KMS-11 (cell line): ENCODE measurements at regions not wholly inside any gene's neighbourhood (a gene's known extent, or its start where the extent isn't known, plus 50 kb on each side); places are given as distances from the start of the nearest gene placed in this dataset.
"Not testable (repeated sequence)": the region's sequence is repeated elsewhere in the genome, so short reads cannot be mapped to it uniquely, and the experiment has no call there.

Experiments used
- H2AFZ ChIP-seq: fragments of 200-600 bp; sonication (generic); 2 replicates; pipeline ENCODE4 v1.6.1; 2016; ENCODE audit warnings: antibody characterized with exemption, mixed run types, low read depth
- H3K27ac ChIP-seq: fragments of 200-600 bp; sonication (generic); 2 replicates; pipeline ENCODE4 v1.6.1; 2016; ENCODE audit warnings: mild to moderate bottlenecking, mixed run types
- H3K27me3 ChIP-seq: fragments of 200-600 bp; sonication (generic); 2 replicates; pipeline ENCODE4 v1.6.1; 2017; ENCODE audit warnings: mild to moderate bottlenecking, low read depth, mixed run types, moderate library complexity; ENCODE audit not compliant: insufficient read depth
- H3K36me3 ChIP-seq: fragments of 200-600 bp; sonication (generic); 2 replicates; pipeline ENCODE4 v1.6.1; 2017; ENCODE audit warnings: mild to moderate bottlenecking, mixed run types; ENCODE audit not compliant: insufficient read depth
- H3K4me1 ChIP-seq: fragments of 200-600 bp; sonication (generic); 2 replicates; pipeline ENCODE4 v1.6.1; 2016; ENCODE audit warnings: mild to moderate bottlenecking, low read depth, mixed run types; ENCODE audit not compliant: poor library complexity, severe bottlenecking
- H3K4me2 ChIP-seq: fragments of 200-600 bp; sonication (generic); 2 replicates; pipeline ENCODE4 v1.7.0; 2016; ENCODE audit warnings: mild to moderate bottlenecking, mixed run types
- H3K4me3 ChIP-seq: fragments of 200-600 bp; sonication (generic); IDR thresholded peaks from 2 replicates; pipeline ENCODE4 v1.6.1; 2017; ENCODE audit warnings: low read depth, low read length, mixed read lengths; ENCODE audit not compliant: insufficient read depth
- H3K79me2 ChIP-seq: fragments of 200-600 bp; sonication (generic); 2 replicates; pipeline ENCODE4 v1.6.1; 2016; ENCODE audit warnings: low read depth, mixed run types; ENCODE audit not compliant: insufficient read depth
- H3K9ac ChIP-seq: fragments of 200-600 bp; sonication (generic); 2 replicates; pipeline ENCODE4 v1.6.1; 2016; ENCODE audit warnings: mild to moderate bottlenecking, mixed run types
- H4K20me1 ChIP-seq: fragments of 200-600 bp; sonication (generic); 2 replicates; pipeline ENCODE4 v1.6.1; 2016; ENCODE audit warnings: mild to moderate bottlenecking, mixed run types; ENCODE audit not compliant: insufficient read depth
- CTCF ChIP-seq: fragments of 200-600 bp; sonication (generic); conservative IDR thresholded peaks from 2 replicates; pipeline ENCODE4 v1.6.1; 2017; ENCODE audit warnings: low read depth, mild to moderate bottlenecking, antibody characterized with exemption, low read length, moderate library complexity, mixed read lengths

GRCh38 chr20:17822540-17823408, 123.0 kb downstream of the BANF2 start:
- H3K4me2 ChIP-seq = no peak overlapping the region
- no peaks in the 10 kb centered on the region for H3K4me1 ChIP-seq
- no peak overlapping the region for H3K9ac ChIP-seq
- TF ChIP-seq CTCF = no peak
- no peaks in the 10 kb centered on the region for H3K27me3 ChIP-seq
- no peaks in the 10 kb centered on the region for H3K79me2 ChIP-seq
- no peaks in the 10 kb centered on the region for H3K36me3 ChIP-seq
- no peak overlapping the region for H3K27ac ChIP-seq
- H4K20me1 ChIP-seq = no peaks in the 10 kb centered on the region
- H3K4me3 ChIP-seq = no peak overlapping the region
- no peak overlapping the region for H2AFZ ChIP-seq

- H3K79me2 ChIP-seq = no peaks in the 10 kb centered on the region
- no peaks in the 10 kb centered on the region for H3K27me3 ChIP-seq
- no peak overlapping the region for H2AFZ ChIP-seq
- no peak overlapping the region for H3K4me3 ChIP-seq
- H3K36me3 ChIP-seq = no peaks in the 10 kb centered on the region
- H3K4me2 ChIP-seq = no peak overlapping the region
- no peak overlapping the region for H3K27ac ChIP-seq
- no peaks in the 10 kb centered on the region for H3K4me1 ChIP-seq
- no peaks in the 10 kb centered on the region for H4K20me1 ChIP-seq
- TF ChIP-seq CTCF = no peak
- no peak overlapping the region for H3K9ac ChIP-seq
Observed at GRCh38 chr20:17822039-17822438, 122.3 kb downstream of the BANF2 start.

GRCh38 chr20:17821606-17822005, 121.8 kb downstream of the BANF2 start:
- not testable (repeated sequence) for H3K4me1 ChIP-seq, H3K4me2 ChIP-seq, H3K9ac ChIP-seq

GRCh38 chr20:17819395-17820093, 119.8 kb downstream of the BANF2 start:
- Histone ChIP-seq H3K9ac (no peak overlapping the region), H3K79me2 (no peaks in the 10 kb centered on the region), H3K36me3 (no peaks in the 10 kb centered on the region), H4K20me1 (no peaks in the 10 kb centered on the region), H3K4me3 (no peak overlapping the region), H2AFZ (no peak overlapping the region), H3K27me3 (no peaks in the 10 kb centered on the region), H3K4me1 (no peaks in the 10 kb centered on the region), H3K4me2 (no peak overlapping the region), H3K27ac (no peak overlapping the region)
- no peak for TF ChIP-seq CTCF

More at GRCh38 chr20:17821606-17822005, 121.8 kb downstream of the BANF2 start:
- H3K36me3 ChIP-seq, H3K27me3 ChIP-seq, H2AFZ ChIP-seq, H3K27ac ChIP-seq, H3K4me3 ChIP-seq, H4K20me1 ChIP-seq, H3K79me2 ChIP-seq: not testable (repeated sequence)

GRCh38 chr20:17818187-17818586, 118.4 kb downstream of the BANF2 start:
- H2AFZ ChIP-seq = no peak overlapping the region
- H3K27ac ChIP-seq = no peak overlapping the region
- H3K4me1 ChIP-seq = no peaks in the 10 kb centered on the region
- no peaks in the 10 kb centered on the region for H3K36me3 ChIP-seq
- no peaks in the 10 kb centered on the region for H3K79me2 ChIP-seq
- H3K9ac ChIP-seq = no peak overlapping the region
- no peak for TF ChIP-seq CTCF
- H3K4me2 ChIP-seq = no peak overlapping the region
- H3K4me3 ChIP-seq = no peak overlapping the region
- no peaks in the 10 kb centered on the region for H4K20me1 ChIP-seq
- no peaks in the 10 kb centered on the region for H3K27me3 ChIP-seq
